ENCODE measurements at regions not wholly inside any gene's neighbourhood (a gene's known extent, or its start where the extent isn't known, plus 50 kb on each side); places are given as distances from the start of the nearest gene placed in this dataset.

- TF ChIP-seq FOSL1 (IDR thresholded peaks at IDR 0.05; ENCODE audit: insufficient read depth, low read depth, low read length) (no peak), YY1 (IDR thresholded peaks at IDR 0.05; ENCODE audit: low read depth, low read length) (no peak), E2F6 (IDR thresholded peaks at IDR 0.05) (no peak), CBX8 (IDR thresholded peaks at IDR 0.05; ENCODE audit: borderline replicate concordance, low read depth, low read length) (no peak)
- Histone ChIP-seq H2BK15ac (ENCODE audit: low read length) (no peak overlapping the region), H2AFZ (ENCODE audit: low read length) (no peak overlapping the region), H2BK20ac (ENCODE audit: low read length) (no peak overlapping the region), H3K79me1 (ENCODE audit: low read depth, low read length) (no peaks in the 10 kb centered on the region), H3K9me3 (ENCODE audit: insufficient read depth in 2 of 2, low read depth in 1 of 2, low read length in 1 of 2) (no peaks in the 10 kb centered on the region), H3K23me2 (ENCODE audit: low read depth, low read length) (no peaks in the 10 kb centered on the region), H3K79me2 (ENCODE audit: control insufficient read depth in 1 of 2, insufficient read depth in 2 of 2, low read length in 2 of 2) (no peaks in the 10 kb centered on the region), H3K9ac (replicated peaks in 1 of 4; ENCODE audit: extremely low read depth in 1 of 4, low read depth in 3 of 4, low read length in 3 of 4) (no peak overlapping the region), H3K27me3 (replicated peaks in 1 of 4; ENCODE audit: control insufficient read depth in 3 of 4, extremely low read depth in 1 of 4, insufficient read depth in 3 of 4, low read length in 3 of 4) (no peaks in the 10 kb centered on the region), H3K4ac (replicated peaks; ENCODE audit: insufficient read length, low read depth, low read length) (no peak overlapping the region), H4K20me1 (replicated peaks in 1 of 2; ENCODE audit: control insufficient read depth in 1 of 2, insufficient read depth in 2 of 2, low read length in 2 of 2) (no peaks in the 10 kb centered on the region), H3K14ac (ENCODE audit: insufficient read length) (no peak overlapping the region), H4K91ac (replicated peaks; ENCODE audit: insufficient read length, low read length) (no peak overlapping the region), H3K18ac (ENCODE audit: extremely low read depth, low read length) (no peak overlapping the region), H3K4me3 (ENCODE audit: extremely low read depth in 1 of 4, insufficient read depth in 2 of 4, low read depth in 3 of 4, low read length in 4 of 4) (no peak overlapping the region), H3K4me1 (replicated peaks in 1 of 4; ENCODE audit: control insufficient read depth in 3 of 4, insufficient read depth in 4 of 4, low read length in 3 of 4) (peaks cover 0 to under 1% (median 0%) of the 10 kb centered on the region in 4 experiments; a peak in 2 of 7 replicates), H2BK5ac (ENCODE audit: low read depth, low read length) (no peak overlapping the region), H3K56ac (replicated peaks; ENCODE audit: insufficient read length, low read depth, low read length) (no peak overlapping the region), H3K4me2 (ENCODE audit: insufficient read depth in 1 of 2, low read depth in 2 of 2, low read length in 2 of 2) (no peak overlapping the region), H3K23ac (ENCODE audit: insufficient read length) (no peak overlapping the region), H2BK120ac (replicated peaks; ENCODE audit: low read depth, low read length) (no peak overlapping the region), H2AK5ac (ENCODE audit: low read depth, low read length) (no peak overlapping the region), H2BK12ac (ENCODE audit: low read depth, low read length) (no peak overlapping the region; the same call in 1 of the 2 replicates), H4K8ac (ENCODE audit: extremely low read depth, insufficient read depth, low read length) (no peak overlapping the region), H4K5ac (ENCODE audit: insufficient read length, low read depth, low read length) (no peak overlapping the region), H3K36me3 (ENCODE audit: control insufficient read depth in 2 of 4, insufficient read depth in 4 of 4, low read length in 3 of 4) (no peaks in the 10 kb centered on the region), H3K27ac (ENCODE audit: low read depth, low read length) (no peak overlapping the region)
- DNase-seq (ENCODE audit: low read depth in 1 of 2, low spot score in 2 of 2) (no peak), FAIRE-seq (no peak)
- ChIA-PET CTCF (ENCODE audit: partially characterized antibody) (no interaction called here), POLR2A (ENCODE audit: partially characterized antibody) (no interaction called here)
- 90% methylated on average over 3 of the region's 3 CpGs; no CpG with 5 or more reads in 1 of the 2 experiments for WGBS, 2 experiments (ENCODE audit: extremely low coverage in 1 of 2, insufficient coverage in 1 of 2, insufficient read length in 1 of 2, insufficient replicate concordance in 2 of 2, low coverage in 1 of 2, low lambda C conversion rate in 2 of 2, missing lambda C conversion rate in 1 of 2)
Measured at GRCh38 chr3:174340624-174341587, 518.2 kb upstream of the NAALADL2 start.
